GM19395 (cell line): ENCODE measurements at regions not wholly inside any gene's neighbourhood (a gene's known extent, or its start where the extent isn't known, plus 50 kb on each side); places are given as distances from the start of the nearest gene placed in this dataset.

Experiments
- ATAC-seq: cut with Tn5 transposase; IDR thresholded peaks from one replicate; pipeline ENCODE4 v1.9.1; 2021; ENCODE audit warnings: mild to moderate bottlenecking, moderate library complexity; ENCODE audit not compliant: unreplicated experiment

GRCh38 chr5:104751969-104752368 lies 1189.4 kb upstream of the NUDT12 start:
- no peak for ATAC-seq

- ATAC-seq = no peak
Observed at GRCh38 chr5:104739905-104740304, 1177.3 kb upstream of the NUDT12 start.

- ATAC-seq = no peak
Observed at GRCh38 chr5:104739503-104739902, 1176.9 kb upstream of the NUDT12 start.

DNA sequence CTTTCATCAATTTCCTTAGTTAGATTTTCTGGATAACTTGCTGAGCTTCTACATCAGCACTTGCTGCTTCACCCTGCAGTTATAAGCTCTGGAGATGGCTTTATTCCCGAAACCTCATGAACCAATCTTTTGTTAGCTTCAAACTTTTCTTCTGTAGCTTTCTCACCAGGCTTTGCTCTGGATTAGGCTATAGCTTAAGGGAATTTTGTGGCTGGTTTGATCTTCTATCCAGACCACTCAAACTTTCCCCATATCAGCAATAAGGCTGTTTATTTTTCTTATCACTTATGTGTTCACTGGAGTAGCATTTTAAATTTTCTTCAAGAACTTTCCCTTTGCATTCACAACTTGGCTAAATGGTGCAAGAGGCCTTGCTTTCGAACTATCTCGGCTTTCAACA lies 1173.5 kb upstream of the NUDT12 start:
- ATAC-seq = no peak

GRCh38 chr5:104734046-104734445 lies 1171.5 kb upstream of the NUDT12 start:
- ATAC-seq = no peak

DNA sequence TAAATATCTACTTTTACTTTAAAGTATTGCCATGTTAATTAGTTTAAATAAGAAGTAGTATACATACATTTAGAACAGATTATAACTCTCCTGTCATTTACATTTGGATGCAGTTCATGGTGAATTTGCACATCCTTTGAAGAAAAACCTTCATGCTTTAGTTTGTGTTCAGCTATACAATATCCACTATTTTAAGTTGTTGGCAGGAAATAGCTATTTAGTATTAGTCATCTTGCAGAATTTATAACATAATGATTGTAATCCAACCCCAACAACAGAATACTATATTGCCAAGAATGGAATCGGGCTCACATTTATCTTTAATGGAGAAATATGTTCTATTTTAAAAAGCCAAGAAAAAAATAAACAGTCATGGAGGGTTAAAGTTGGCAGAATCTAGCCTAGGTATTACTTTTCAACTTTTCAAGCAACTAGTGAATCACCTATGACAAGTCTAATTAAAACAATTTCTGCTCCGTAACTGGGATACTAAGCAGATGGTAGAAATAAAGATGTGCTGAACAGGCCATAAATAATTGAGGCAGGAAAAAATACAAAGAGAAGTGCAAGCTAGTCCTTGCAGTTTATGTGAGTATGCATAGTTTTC lies 1170.6 kb upstream of the NUDT12 start:
- no peak for ATAC-seq

DNA sequence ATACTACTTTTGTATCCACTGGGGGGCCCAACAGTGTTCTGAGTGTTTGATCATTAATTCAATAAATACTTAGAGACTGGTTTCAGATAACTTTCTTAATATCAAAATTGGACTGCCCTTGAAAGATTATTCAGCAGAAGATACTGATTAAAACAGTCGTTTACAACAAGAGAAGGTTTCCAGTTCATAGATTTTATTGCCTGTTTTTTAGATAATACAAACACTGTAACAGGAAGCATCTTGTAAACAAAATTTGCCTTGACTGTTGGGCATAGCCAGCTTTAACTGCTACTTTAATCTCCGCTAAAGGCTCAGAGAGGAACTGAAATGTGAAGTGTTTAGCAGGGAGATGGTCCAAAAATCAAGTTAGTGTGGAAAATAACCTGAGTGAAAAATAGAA lies 1168.7 kb upstream of the NUDT12 start:
- ATAC-seq = no peak

DNA sequence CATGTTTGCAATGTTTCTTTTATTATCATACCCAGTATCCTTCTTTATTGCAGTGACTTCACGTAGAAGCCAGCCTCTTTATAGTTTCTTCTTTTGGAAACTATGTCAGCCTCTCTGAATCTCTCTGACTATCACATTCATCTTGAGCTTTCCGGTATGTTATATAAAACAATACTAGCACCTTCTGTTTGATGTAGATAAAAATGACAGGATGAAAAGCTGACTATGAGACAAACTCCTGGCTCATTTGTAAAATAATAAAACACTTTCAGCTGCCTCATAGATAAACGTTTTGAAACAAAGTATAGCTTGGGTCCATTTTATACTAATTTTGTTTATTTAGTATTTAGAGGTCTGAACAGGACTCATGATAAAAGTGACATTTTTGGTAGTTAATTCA lies 1145.4 kb upstream of the NUDT12 start:
- ATAC-seq = no peak

DNA sequence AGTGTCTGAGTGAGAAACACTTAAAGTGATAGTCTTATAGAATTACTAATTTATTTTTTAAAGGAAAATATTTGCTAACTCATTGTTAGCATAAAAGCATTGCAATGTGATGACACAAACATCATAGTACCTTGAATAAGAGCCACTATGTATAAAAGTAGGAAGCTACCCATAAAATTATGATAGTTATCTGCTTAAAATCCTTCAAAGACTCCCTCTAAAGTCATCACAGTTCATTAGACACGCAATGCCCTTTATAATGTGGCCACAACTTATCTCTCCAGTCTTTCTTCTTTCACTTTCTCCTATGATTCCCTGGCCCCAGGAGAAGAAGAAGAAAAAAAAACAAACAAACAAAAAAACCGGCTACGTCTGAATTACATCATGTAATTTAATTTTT lies 1144.0 kb upstream of the NUDT12 start:
- ATAC-seq = no peak

GRCh38 chr5:104702212-104702611 lies 1139.6 kb upstream of the NUDT12 start:
- no peak for ATAC-seq

GRCh38 chr5:104699438-104699837 lies 1136.8 kb upstream of the NUDT12 start:
- no peak for ATAC-seq

DNA sequence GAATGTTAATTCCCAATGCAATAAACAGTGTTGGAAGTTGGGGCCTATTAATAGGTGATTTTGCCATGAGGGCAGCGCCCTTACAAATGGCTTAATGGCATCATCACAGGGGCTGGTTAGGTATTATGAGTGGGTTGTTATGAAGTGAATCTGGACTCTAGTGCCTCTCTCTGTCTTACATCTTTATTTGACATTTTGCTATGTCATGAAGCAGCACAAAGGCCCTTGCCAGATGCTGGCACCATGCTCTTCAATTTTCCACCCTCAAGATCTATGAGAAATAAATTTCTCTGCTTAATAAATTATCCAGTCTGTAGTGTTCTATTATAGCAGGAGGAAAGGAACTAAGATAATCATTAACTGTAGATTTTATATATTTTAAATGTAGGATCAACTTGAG lies 1098.7 kb upstream of the NUDT12 start:
- ATAC-seq = no peak

- ATAC-seq = no peak
Observed at GRCh38 chr5:104659497-104659896, 1096.9 kb upstream of the NUDT12 start.

DNA sequence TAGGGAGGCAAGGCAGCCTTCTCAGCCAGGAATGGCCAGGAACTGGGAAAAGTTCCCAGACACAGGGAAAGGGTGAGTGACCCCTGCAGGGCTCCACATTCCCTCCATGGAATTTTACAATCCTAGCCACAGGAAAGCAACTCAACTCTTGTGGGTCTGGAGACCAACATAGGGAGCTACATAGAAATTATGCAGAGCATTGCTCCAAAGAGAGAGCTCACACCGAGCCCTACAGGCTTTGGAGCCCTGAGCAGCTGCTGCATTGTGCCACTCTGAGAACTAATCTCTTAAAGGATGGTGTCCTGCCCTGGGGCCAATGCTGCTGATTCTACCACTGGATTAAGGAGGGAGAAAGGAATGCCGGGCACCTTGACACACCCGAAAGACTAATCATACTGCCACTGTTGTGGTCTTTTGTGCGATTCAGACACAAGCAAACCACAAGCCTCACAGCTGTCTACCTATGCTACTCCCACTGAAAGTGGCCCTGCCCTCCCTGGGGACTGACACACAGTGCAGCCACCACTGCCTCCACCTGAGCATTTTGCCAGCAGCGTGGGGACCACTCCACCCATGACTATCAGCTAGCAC lies 1089.8 kb upstream of the NUDT12 start:
- no peak for ATAC-seq

DNA sequence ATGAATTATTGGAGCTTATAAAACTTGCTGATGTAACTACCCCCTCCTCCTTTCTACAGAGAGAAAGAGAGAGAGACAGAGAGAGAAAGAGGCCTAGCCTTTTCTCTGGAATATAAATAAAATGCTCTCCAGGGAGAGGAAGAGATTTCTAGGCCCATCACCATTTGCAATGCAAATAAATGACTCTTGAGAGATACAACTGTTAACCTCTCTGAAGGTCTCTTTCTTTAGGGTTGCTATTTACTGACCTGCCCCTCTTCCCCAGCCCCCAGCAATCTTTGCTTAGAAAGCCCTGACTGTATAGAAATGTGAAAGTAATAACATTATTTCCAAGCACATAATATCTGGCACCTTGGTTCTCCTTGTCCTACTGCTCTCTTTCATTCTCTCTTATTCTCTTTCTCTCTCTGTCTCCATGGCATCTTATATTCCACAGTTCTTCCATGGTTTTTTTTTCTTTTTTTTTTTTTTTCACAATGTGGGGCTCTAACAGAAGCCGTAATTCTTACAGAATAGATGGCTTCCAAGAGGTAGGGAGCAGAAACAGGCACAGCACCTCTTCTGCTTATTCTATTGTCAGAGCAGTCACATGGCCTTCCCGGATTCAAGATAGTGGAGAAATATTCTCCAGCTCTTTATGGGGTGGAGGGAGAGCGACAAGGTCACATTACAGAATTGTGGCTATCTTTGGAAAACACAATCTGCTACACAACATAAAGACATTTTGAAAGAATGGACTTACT lies 1087.9 kb upstream of the NUDT12 start:
- no peak for ATAC-seq

- no peak for ATAC-seq
Observed at GRCh38 chr5:104646416-104646815, 1083.8 kb upstream of the NUDT12 start.

DNA sequence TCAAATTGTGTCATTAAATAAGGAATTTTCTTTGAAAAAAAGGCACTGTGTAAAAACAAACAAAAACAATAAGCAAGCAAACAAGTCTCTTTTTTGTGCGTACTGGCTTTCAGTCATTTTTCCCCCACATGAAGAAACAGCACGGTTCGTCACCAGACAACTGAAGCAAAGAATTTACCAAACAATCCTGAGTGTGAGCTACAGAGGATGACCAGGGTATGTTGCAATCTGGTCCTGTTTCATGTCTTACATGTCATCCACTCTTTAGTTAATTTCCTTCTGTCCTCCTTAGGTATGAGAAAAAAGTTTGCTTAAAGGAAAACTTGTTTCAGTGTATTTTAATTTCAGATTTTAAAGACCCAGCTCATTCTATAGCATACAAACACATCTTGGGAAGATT lies 1080.7 kb upstream of the NUDT12 start:
- ATAC-seq = no peak

DNA sequence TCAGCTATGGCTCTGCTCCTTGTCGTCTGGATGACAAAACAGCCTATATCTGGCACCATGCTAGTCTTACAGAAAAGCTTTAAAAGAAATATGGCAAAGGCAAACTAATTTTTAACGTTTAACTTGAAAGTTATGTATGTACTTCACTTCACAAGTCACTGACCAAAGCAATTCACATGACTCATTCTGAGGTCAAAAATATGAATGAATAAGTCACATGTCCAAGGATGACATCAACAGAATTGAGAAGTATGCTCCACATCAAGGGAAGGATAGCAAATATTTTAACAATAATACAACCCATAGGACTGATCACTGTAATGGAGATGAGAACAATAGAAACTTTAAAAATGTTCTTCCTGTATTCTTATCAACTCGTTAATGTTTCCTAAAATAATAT lies 1072.6 kb upstream of the NUDT12 start:
- ATAC-seq = no peak

GRCh38 chr5:104628911-104629310 lies 1066.3 kb upstream of the NUDT12 start:
- no peak for ATAC-seq

DNA sequence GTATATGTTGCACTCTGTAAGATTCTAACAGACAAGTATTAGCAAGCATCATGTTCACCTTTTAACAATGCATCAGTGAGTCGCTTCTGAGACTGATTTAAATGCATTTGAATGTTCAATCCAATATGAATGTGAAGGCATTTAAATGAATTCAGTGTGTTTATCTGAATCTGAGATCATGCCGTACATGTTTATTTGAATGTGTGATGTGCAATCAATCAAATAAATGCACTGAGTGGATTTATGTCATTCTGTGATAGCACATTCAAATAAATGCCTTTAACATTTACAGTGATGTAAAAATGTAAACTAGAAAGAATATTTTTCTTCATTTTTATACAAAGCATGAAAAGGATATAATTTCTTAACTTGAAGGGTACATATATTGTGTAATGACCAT lies 1063.5 kb upstream of the NUDT12 start:
- no peak for ATAC-seq

DNA sequence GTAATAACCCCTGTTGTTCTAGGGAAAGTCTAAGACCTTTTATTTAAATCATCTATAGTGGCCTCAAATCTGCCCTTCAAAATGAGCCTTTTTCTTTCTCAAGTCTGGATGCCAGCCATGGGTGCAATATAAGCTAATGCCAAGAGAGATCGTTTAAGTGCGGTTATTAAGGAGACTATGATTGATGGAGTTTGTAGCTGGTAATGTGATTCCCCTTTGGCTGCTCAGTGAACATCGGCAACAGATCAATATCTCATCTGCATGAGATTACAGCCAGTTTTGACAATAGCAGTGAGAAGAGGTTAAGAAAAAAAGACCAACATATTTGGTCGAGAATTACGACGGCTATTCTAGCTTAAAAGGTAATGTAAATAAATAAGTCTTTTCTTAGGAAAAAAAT lies 1049.4 kb upstream of the NUDT12 start:
- ATAC-seq = no peak

- ATAC-seq = no peak
Observed at GRCh38 chr5:104611135-104611767, 1048.7 kb upstream of the NUDT12 start.
